ENCODE measurements at regions not wholly inside any gene's neighbourhood (a gene's known extent, or its start where the extent isn't known, plus 50 kb on each side); places are given as distances from the start of the nearest gene placed in this dataset.

DNA sequence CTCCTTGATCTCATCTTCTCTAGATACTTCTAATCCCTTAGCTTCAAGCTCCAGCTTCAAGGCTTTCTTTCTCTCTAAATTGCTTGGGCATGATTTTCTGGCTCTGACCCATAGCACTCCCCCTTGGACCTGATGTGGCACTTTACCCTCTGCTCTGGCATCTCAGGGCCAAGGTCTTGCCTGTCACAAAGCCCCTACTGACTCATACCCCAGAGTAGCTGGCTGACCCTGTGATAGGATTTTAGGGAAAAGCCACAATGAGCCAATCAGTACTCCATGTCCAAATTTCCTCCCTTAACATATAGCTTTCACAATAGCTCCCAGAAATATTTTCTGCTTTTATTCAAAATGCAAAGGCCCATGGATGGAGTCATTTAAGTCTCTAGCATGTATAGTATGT is 488.7 kb upstream of the SPRED2 start:
- no peaks in the 10 kb centered on the region for H3K36me3 ChIP-seq
- H3K4me1 ChIP-seq (ENCODE audit: control insufficient read depth in 1 of 2, insufficient read depth in 1 of 2, low read depth in 1 of 2, low read length in 1 of 2): peaks cover 7 to 14% of the 10 kb centered on the region in 2 experiments
- no peak overlapping the region for H3K4me3 ChIP-seq (ENCODE audit: low read depth in 1 of 2, low read length in 1 of 2)
- TF ChIP-seq, protein P1, sequence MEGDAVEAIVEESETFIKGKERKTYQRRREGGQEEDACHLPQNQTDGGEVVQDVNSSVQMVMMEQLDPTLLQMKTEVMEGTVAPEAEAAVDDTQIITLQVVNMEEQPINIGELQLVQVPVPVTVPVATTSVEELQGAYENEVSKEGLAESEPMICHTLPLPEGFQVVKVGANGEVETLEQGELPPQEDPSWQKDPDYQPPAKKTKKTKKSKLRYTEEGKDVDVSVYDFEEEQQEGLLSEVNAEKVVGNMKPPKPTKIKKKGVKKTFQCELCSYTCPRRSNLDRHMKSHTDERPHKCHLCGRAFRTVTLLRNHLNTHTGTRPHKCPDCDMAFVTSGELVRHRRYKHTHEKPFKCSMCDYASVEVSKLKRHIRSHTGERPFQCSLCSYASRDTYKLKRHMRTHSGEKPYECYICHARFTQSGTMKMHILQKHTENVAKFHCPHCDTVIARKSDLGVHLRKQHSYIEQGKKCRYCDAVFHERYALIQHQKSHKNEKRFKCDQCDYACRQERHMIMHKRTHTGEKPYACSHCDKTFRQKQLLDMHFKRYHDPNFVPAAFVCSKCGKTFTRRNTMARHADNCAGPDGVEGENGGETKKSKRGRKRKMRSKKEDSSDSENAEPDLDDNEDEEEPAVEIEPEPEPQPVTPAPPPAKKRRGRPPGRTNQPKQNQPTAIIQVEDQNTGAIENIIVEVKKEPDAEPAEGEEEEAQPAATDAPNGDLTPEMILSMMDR (IDR thresholded peaks at IDR 0.05): no peak
- no peak overlapping the region for H3K27ac ChIP-seq
- no peaks in the 10 kb centered on the region for H3K27me3 ChIP-seq
- no peaks in the 10 kb centered on the region for H3K9me3 ChIP-seq

DNA sequence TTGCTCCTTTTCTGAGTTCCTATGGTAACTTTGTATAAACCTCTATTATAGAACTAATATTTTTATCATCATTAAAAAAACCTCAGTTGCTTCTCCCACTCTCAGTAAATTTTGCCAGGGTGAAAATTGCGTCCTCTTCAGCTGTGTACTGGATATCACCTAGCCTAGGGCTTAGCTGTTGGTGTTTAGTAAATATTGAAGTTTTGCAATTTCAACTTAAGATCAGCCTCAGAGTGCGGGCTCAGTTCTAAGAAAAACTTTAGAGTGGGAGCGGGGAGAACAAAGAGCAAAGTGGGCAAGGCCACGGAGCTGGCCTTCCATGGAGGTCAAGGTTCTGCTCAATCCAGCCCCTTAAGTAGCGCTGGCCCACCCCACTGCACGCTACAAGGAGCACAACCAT is 488.3 kb upstream of the SPRED2 start:
- Histone ChIP-seq H3K9me3 (no peaks in the 10 kb centered on the region), H3K27ac (no peak overlapping the region), H3K4me1 (ENCODE audit: control insufficient read depth in 1 of 2, insufficient read depth in 1 of 2, low read depth in 1 of 2, low read length in 1 of 2) (peaks cover 7 to 14% of the 10 kb centered on the region in 2 experiments), H3K27me3 (no peaks in the 10 kb centered on the region), H3K4me3 (ENCODE audit: low read depth in 1 of 2, low read length in 1 of 2) (no peak overlapping the region), H3K36me3 (no peaks in the 10 kb centered on the region)
- TF ChIP-seq, protein P1 (IDR thresholded peaks at IDR 0.05): no peak

DNA sequence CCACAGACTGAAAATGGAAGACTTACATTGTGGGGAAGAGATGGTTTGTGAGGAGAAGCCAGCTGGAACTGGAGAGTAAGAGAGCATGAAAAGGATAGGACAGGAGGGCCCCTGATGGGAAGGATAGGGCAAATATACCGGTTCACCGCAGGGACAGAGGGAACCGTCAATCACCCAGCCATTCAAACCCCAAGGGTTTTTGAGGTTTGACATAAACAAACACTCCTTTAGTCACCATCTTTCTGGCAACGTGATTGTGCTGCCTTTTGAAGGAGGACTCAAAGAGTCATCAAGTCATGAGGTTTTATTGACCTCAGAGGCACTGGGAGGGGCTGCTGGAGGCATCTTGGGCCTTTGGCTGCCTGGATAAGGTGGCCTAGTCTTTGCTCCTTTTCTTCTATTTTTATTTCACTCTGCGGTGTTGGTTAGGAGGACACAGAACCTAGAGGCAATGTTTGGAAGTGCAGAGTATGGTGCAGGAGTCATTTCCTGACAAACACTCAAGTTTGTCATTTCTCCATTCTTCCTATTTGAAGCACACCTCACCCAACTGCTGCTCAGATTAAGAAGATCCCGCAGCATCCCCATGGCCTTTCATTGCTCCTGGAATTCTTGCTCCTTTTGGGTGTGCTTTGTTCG is 487.3 kb upstream of the SPRED2 start:
- Histone ChIP-seq H3K4me3 (ENCODE audit: low read depth in 1 of 2, low read length in 1 of 2) (no peak overlapping the region), H3K27ac (no peak overlapping the region), H3K4me1 (ENCODE audit: control insufficient read depth in 1 of 2, insufficient read depth in 1 of 2, low read depth in 1 of 2, low read length in 1 of 2) (peaks cover 7 to 14% of the 10 kb centered on the region in 2 experiments), H3K36me3 (no peaks in the 10 kb centered on the region), H3K9me3 (no peaks in the 10 kb centered on the region), H3K27me3 (no peaks in the 10 kb centered on the region)
- TF ChIP-seq, protein P1 (IDR thresholded peaks at IDR 0.05): no peak

DNA sequence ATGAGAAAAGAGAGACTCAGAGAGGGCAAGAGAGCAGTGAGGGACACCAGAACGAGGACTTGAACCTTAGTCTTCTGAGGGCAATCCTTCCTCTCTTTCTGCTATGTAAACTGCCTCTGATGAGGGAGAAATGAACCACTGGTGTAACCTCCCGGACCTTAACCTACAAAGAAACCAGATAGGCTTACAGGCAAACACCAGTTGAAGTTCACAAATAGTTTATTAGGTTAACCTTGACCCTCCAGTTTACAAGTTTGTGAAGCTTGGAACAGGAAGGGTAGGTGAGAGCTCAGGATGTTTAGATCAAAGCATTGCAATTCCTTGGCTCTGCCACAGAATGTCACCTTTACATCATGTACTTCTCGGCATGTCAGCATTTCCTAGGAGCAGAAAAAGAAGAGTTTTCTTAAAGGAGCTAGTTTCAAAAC is 486.4 kb upstream of the SPRED2 start:
- H3K36me3 ChIP-seq: no peaks in the 10 kb centered on the region
- H3K27me3 ChIP-seq: no peaks in the 10 kb centered on the region
- TF ChIP-seq, protein P1 (IDR thresholded peaks at IDR 0.05): no peak
- H3K4me1 ChIP-seq (ENCODE audit: control insufficient read depth in 1 of 2, insufficient read depth in 1 of 2, low read depth in 1 of 2, low read length in 1 of 2): peaks cover 7 to 14% of the 10 kb centered on the region in 2 experiments
- H3K4me3 ChIP-seq (ENCODE audit: low read depth in 1 of 2, low read length in 1 of 2): no peak overlapping the region
- no peak overlapping the region for H3K27ac ChIP-seq
- H3K9me3 ChIP-seq: no peaks in the 10 kb centered on the region

DNA sequence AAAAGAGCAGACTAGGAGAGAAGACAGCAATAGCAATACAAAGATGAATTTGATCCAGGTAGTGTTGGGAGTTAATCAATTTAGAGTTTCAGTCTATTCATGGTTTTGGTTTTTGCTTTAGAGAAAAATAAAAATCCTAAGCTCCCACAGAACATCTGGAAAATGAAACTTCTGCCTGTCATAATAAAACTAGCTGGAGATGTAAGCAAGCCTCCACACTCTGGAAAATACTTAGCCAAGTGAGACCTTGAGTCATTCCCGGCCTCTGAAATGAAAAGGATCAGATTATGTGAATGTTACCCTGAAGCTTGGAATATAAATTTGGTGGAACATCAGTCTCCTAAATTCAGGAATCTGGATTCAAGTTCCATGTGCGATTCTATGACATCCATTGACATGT is 485.6 kb upstream of the SPRED2 start:
- H3K36me3 ChIP-seq: no peaks in the 10 kb centered on the region
- TF ChIP-seq, protein P1 (IDR thresholded peaks at IDR 0.05): no peak
- H3K27ac ChIP-seq: no peak overlapping the region
- H3K4me3 ChIP-seq (ENCODE audit: low read depth in 1 of 2, low read length in 1 of 2): no peak overlapping the region
- peaks cover 7 to 10% of the 10 kb centered on the region in 2 experiments for H3K4me1 ChIP-seq (ENCODE audit: control insufficient read depth in 1 of 2, insufficient read depth in 1 of 2, low read depth in 1 of 2, low read length in 1 of 2)
- H3K27me3 ChIP-seq: no peaks in the 10 kb centered on the region
- H3K9me3 ChIP-seq: no peaks in the 10 kb centered on the region
